ENCODE measurements at regions not wholly inside any gene's neighbourhood (a gene's known extent, or its start where the extent isn't known, plus 50 kb on each side); places are given as distances from the start of the nearest gene placed in this dataset.

DNA sequence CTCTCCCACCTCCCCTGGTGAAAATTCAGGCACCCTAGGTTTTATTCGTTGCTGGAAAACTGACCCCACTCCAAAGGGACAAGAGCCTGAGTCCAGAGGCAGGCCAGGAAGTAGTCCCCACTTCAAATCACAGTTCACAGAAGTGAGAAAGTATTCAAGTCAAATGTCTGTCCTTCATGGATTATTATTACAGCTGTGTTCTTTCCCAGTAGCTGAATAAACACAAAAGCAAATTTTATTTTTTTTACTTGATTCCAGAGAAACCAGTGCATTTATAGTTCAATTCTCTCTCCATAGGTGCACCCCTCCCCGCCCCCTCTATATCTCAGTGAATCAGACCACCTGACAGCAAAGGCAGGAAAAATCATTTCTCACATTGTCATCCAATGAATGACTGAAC is 113.8 kb upstream of the COL1A2 start:
- 57% methylated on average over 2 of the region's 2 CpGs for WGBS (ENCODE audit: low lambda C conversion rate)
- Histone ChIP-seq H3K9me3 (no peaks in the 10 kb centered on the region), H3K36me3 (replicated peaks in 1 of 2; ENCODE audit: control insufficient read depth in 1 of 2, insufficient read depth in 2 of 2, low read length in 1 of 2) (no peaks in the 10 kb centered on the region), H3K4me1 (ENCODE audit: control insufficient read depth in 1 of 2, insufficient read depth in 2 of 2, low read depth in 1 of 2, low read length in 1 of 2) (peaks cover 0 to 11% of the 10 kb centered on the region in 2 experiments; a peak in 2 of 4 replicates), H3K4me3 (ENCODE audit: low read depth in 2 of 2, low read length in 1 of 2) (no peak overlapping the region), H3K9me2 (no peaks in the 10 kb centered on the region), H3K9ac (no peak overlapping the region), H2AFZ (ENCODE audit: low read depth) (no peak overlapping the region), H3K27me3 (ENCODE audit: insufficient read depth) (no peaks in the 10 kb centered on the region), H3K27ac (ENCODE audit: low read depth in 2 of 2, low read length in 1 of 2) (no peak overlapping the region), H3K79me2 (ENCODE audit: insufficient read depth) (no peaks in the 10 kb centered on the region), H3K4me2 (no peak overlapping the region), H4K20me1 (ENCODE audit: insufficient read depth) (no peaks in the 10 kb centered on the region), H3F3A (replicated peaks; ENCODE audit: insufficient read depth) (no peaks in the 10 kb centered on the region)
- TF ChIP-seq, protein P1, sequence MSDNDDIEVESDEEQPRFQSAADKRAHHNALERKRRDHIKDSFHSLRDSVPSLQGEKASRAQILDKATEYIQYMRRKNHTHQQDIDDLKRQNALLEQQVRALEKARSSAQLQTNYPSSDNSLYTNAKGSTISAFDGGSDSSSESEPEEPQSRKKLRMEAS (IDR thresholded peaks at IDR 0.05; ENCODE audit: low read depth), result no peak
- TF ChIP-seq, protein P2, sequence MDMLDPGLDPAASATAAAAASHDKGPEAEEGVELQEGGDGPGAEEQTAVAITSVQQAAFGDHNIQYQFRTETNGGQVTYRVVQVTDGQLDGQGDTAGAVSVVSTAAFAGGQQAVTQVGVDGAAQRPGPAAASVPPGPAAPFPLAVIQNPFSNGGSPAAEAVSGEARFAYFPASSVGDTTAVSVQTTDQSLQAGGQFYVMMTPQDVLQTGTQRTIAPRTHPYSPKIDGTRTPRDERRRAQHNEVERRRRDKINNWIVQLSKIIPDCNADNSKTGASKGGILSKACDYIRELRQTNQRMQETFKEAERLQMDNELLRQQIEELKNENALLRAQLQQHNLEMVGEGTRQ (IDR thresholded peaks at IDR 0.05; ENCODE audit: borderline replicate concordance, low read depth, low read length), result no peak
- TF ChIP-seq, protein P3, sequence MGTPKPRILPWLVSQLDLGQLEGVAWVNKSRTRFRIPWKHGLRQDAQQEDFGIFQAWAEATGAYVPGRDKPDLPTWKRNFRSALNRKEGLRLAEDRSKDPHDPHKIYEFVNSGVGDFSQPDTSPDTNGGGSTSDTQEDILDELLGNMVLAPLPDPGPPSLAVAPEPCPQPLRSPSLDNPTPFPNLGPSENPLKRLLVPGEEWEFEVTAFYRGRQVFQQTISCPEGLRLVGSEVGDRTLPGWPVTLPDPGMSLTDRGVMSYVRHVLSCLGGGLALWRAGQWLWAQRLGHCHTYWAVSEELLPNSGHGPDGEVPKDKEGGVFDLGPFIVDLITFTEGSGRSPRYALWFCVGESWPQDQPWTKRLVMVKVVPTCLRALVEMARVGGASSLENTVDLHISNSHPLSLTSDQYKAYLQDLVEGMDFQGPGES (IDR thresholded peaks at IDR 0.05; ENCODE audit: low read depth, low read length), result no peak
- TF ChIP-seq RCOR1 (IDR thresholded peaks at IDR 0.05; ENCODE audit: low read length) (no peak), NFIC (IDR thresholded peaks at IDR 0.05; ENCODE audit: borderline replicate concordance) (no peak), SMC3 (IDR thresholded peaks at IDR 0.05; ENCODE audit: low read depth, low read length) (no peak), FOXJ3 (CRISPR knock-in tag; IDR thresholded peaks at IDR 0.05) (no peak), SIN3A (IDR thresholded peaks at IDR 0.05; ENCODE audit: borderline replicate concordance, low read depth, low read length) (no peak), GATA2 (CRISPR knock-in tag; IDR thresholded peaks at IDR 0.05) (no peak), TCF12 (IDR thresholded peaks at IDR 0.05) (no peak), EZH2phosphoT487 (IDR thresholded peaks at IDR 0.05; ENCODE audit: borderline replicate concordance, low read depth) (no peak), TEAD4 (IDR thresholded peaks at IDR 0.05; ENCODE audit: borderline replicate concordance, insufficient read depth) (no peak), ELF1 (IDR thresholded peaks at IDR 0.05) (no peak), MEF2A (IDR thresholded peaks at IDR 0.05; ENCODE audit: borderline replicate concordance, low read depth) (no peak), MXI1 (IDR thresholded peaks at IDR 0.05; ENCODE audit: low read depth, low read length) (no peak), FOXM1 (IDR thresholded peaks at IDR 0.05; ENCODE audit: low read depth) (no peak), RXRA (IDR thresholded peaks at IDR 0.05; ENCODE audit: borderline replicate concordance, low read depth) (no peak), RFX5 (IDR thresholded peaks at IDR 0.05; ENCODE audit: low read length) (no peak), FOSL2 (IDR thresholded peaks at IDR 0.05; ENCODE audit: borderline replicate concordance, low read depth) (no peak)
- TF ChIP-seq, protein P4, sequence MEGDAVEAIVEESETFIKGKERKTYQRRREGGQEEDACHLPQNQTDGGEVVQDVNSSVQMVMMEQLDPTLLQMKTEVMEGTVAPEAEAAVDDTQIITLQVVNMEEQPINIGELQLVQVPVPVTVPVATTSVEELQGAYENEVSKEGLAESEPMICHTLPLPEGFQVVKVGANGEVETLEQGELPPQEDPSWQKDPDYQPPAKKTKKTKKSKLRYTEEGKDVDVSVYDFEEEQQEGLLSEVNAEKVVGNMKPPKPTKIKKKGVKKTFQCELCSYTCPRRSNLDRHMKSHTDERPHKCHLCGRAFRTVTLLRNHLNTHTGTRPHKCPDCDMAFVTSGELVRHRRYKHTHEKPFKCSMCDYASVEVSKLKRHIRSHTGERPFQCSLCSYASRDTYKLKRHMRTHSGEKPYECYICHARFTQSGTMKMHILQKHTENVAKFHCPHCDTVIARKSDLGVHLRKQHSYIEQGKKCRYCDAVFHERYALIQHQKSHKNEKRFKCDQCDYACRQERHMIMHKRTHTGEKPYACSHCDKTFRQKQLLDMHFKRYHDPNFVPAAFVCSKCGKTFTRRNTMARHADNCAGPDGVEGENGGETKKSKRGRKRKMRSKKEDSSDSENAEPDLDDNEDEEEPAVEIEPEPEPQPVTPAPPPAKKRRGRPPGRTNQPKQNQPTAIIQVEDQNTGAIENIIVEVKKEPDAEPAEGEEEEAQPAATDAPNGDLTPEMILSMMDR (IDR thresholded peaks at IDR 0.05), result no peak
- ChIA-PET POLR2A (no interaction called here), CTCF (interaction anchor here (0.9 to 5.9 kb wide), 2 partner anchors 8 to 12 kb away, joined by 3 to 53 read pairs; no protein-coding TSS in a partner anchor)
- DNase-seq, result no peak

All from SK-N-SH (cell line).